Activated T-helper 2 cell treated with anti-CD3 and anti-CD28 coated beads, Interferon-gamma antibody, Interleukin-2, Interleukin-4, amounts not matched to agents 10 μg/mL and 5 μg/mL and 100 μg/mL, durations not matched to agents 14 hours and 24 hours and 36 hours (primary cell): ENCODE measurements at regions not wholly inside any gene's neighbourhood (a gene's known extent, or its start where the extent isn't known, plus 50 kb on each side); places are given as distances from the start of the nearest gene placed in this dataset.
"Not testable (repeated sequence)": the region's sequence is repeated elsewhere in the genome, so short reads cannot be mapped to it uniquely, and the experiment has no call there.

Experiments used
- DNase-seq: peaks from one replicate; pipeline ENCODE4 v3.0.0; 2021; ENCODE audit warnings: low spot score
- H3K27ac Mint-ChIP-seq: one replicate; pipeline ENCODE4 v1.8.0; 2021; ENCODE audit warnings: mixed read lengths
- H3K27me3 Mint-ChIP-seq: one replicate; pipeline ENCODE4 v1.8.0; 2021; ENCODE audit warnings: low read depth, mixed read lengths
- H3K36me3 Mint-ChIP-seq: one replicate; pipeline ENCODE4 v1.8.0; 2021; ENCODE audit warnings: low read depth, mixed read lengths
- H3K4me1 Mint-ChIP-seq: one replicate; pipeline ENCODE4 v1.8.0; 2021; ENCODE audit warnings: low read depth, mixed read lengths
- H3K4me3 Mint-ChIP-seq: one replicate; pipeline ENCODE4 v1.8.0; 2021; ENCODE audit warnings: low read depth, mild to moderate bottlenecking, moderate library complexity, mixed read lengths
- H3K9me3 Mint-ChIP-seq: one replicate; pipeline ENCODE4 v1.8.0; 2021; ENCODE audit warnings: mixed read lengths
- intact Hi-C: fragments of 100-400 bp; cut with micrococcal nuclease; formaldehyde crosslinking; loops from one replicate; pipeline ENCODE4 v1.15.1; 2023

DNA sequence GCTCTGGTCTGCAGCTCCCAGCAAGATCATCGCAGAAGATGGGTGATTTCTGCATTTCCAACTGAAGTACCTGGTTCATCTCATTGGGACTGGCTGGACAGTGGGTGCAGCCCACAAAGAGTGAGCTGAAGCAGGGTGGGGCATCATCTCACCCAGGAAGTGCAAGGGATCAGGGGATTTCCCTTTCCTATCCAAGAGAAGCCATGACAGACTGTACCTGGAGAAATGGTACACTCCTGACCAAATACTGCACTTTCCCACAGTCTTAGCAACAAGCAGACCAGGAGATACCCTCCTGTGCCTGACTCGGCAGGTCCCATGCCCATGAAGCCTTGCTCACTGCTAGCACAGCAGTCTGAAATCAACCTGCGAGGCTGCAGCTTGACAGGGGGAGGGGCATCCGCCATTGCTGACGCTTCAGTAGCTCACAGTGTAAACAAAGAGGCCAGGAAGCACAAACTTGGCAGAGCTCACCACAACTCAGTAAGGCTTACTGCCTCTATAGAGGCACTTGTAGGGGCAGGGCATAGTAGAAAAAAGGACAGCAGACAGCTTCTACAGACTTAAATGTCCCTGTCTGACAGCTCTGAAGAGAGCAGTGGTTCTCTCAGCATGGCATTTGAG, 60.5 kb downstream of the AREG start:
- DNase-seq, H3K36me3 Mint-ChIP-seq, H3K27me3 Mint-ChIP-seq, intact Hi-C loops, H3K4me1 Mint-ChIP-seq, H3K9me3 Mint-ChIP-seq, H3K27ac Mint-ChIP-seq, H3K4me3 Mint-ChIP-seq: not testable (repeated sequence)

GRCh38 chr4:74509363-74509762, 64.4 kb downstream of the AREG start:
- DNase-seq, H3K4me3 Mint-ChIP-seq, H3K36me3 Mint-ChIP-seq, intact Hi-C loops, H3K27me3 Mint-ChIP-seq, H3K4me1 Mint-ChIP-seq, H3K27ac Mint-ChIP-seq, H3K9me3 Mint-ChIP-seq: not testable (repeated sequence)

DNA sequence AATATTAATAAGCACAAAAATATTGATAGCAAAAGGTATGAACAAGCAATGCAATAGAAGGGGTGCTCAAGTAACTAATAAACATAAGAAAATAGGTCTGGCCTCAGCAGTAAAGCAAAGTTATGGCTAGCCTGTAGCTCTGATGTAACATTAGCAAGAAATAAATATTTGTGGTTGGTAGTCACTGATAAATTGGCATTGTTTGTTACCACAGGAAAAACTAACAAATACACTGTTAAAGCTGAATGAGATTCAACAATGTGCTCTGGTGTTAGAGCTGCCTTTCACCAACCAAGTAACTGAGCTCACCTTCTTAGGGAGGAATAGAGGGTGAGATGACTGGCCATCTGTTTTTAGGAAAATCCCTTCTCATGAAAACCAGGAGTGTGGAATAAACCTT, 71.4 kb downstream of the AREG start:
- no peak for DNase-seq
- H3K36me3 Mint-ChIP-seq, result no peaks in the 10 kb centered on the region
- no peak overlapping the region for H3K4me3 Mint-ChIP-seq
- no peaks in the 10 kb centered on the region for H3K9me3 Mint-ChIP-seq
- H3K4me1 Mint-ChIP-seq, result no peaks in the 10 kb centered on the region
- intact Hi-C loops, result no loop called here
- H3K27me3 Mint-ChIP-seq, result no peaks in the 10 kb centered on the region
- no peak overlapping the region for H3K27ac Mint-ChIP-seq

DNA sequence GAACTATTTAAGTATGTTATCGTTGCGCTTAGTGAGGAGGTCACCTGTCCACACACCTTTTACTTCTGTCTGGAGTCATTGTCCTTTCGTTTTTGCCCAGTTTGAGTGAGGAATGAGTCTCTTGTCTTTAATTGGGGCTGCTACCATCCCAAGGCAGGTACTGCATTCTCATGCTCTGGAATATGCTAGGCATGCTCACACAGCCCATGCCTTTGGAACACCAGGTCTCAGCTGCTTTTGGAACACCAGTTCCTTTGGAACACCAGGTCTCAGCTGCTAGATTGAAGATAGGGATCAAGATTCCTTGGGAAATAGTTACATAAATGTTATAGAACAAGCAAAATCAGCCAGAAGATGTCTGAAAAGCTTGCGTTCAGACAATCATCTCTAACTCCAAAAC, 73.1 kb downstream of the AREG start:
- Mint-ChIP-seq H3K4me1 (peaks cover 5% of the 10 kb centered on the region), H3K27ac (no peak overlapping the region), H3K9me3 (no peaks in the 10 kb centered on the region), H3K27me3 (no peaks in the 10 kb centered on the region), H3K4me3 (no peak overlapping the region), H3K36me3 (no peaks in the 10 kb centered on the region)
- DNase-seq, result no peak
- intact Hi-C loops, result no loop called here

DNA sequence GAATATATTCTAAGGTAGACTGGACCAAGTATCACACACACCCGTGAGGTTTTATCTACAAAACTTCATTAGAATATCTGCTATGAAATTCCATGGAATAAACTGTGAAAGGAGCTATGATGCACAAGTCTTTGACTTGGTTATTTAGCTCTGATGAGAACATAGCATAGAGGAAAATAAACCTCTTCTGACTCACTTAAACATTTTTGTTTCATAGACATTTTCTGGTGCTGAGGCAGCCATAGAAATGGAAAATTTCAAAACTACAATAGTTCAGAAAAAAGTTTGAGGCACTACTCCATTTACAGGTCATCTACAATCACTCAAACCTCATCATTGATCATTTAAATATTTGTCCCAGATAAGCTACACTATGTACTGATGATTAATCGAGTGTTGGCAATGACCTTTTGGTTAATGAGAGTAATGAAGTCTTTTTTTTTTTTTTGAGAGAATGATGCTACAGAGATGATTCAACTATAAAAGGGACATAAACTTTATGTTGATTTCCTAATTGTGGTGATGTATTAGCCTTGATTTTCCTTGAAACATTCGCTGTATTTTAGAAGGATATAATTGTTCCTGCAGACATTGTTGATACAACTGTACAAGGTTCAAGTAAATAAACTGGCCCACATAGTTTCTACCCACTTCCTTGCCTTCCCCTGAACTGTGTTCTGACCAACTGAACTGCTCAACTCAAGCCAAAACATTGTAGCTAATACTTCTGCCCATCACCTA, 77.5 kb downstream of the AREG start:
- Mint-ChIP-seq H3K9me3 (no peaks in the 10 kb centered on the region), H3K27me3 (peaks cover 3% of the 10 kb centered on the region), H3K4me3 (no peak overlapping the region), H3K27ac (no peak overlapping the region), H3K36me3 (no peaks in the 10 kb centered on the region), H3K4me1 (peaks cover 16% of the 10 kb centered on the region)
- no peak for DNase-seq
- intact Hi-C loops, result loop anchor here (10.0 kb wide), 1 partner anchor 102 kb away; no protein-coding TSS in a partner anchor

DNA sequence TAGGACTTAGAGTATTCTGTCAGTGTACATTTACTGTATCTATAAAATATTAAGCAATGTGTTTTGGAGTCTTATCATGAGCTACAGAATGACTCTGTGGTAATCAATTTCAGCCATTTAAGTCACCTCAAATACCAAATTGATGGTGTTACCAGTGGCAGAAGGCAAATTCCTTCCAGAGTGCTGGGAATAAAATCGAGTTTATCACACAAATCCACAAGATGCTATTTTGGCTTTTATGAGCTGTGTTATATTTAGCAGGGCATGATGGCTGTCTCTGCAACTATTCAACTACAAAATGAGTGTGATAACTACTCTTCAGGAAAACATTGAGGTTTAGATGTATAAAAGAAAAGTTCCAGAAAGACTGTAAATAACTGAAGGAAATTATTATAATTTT, 78.2 kb downstream of the AREG start:
- no peak for DNase-seq
- H3K9me3 Mint-ChIP-seq, result no peaks in the 10 kb centered on the region
- peaks cover 16% of the 10 kb centered on the region for H3K4me1 Mint-ChIP-seq
- H3K4me3 Mint-ChIP-seq, result no peak overlapping the region
- H3K27me3 Mint-ChIP-seq, result peaks cover 3% of the 10 kb centered on the region
- no peak overlapping the region for H3K27ac Mint-ChIP-seq
- H3K36me3 Mint-ChIP-seq, result no peaks in the 10 kb centered on the region
- intact Hi-C loops, result loop anchor here (10.0 kb wide), 1 partner anchor 102 kb away; no protein-coding TSS in a partner anchor

DNA sequence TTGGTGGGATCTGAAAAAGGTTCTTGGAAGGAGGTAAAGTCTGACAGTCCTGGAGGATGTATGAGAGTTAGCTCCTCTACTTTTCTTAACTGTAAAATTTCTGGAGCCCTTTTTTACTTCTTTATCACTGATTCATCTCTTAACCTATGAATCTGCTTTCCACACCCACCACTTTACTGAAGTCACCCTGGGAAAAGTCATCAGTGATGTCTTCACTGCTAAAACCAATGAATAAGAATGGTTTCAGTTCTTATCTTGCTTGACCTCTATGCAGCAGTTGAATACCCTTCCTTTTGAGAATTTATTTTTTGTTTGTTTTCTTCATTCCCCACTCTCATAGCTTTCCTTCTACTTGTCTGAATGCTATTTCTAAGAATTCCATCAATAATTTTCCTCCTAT, 80.0 kb downstream of the AREG start:
- H3K27me3 Mint-ChIP-seq, result peaks cover 3% of the 10 kb centered on the region
- H3K9me3 Mint-ChIP-seq, result no peaks in the 10 kb centered on the region
- peaks cover 16% of the 10 kb centered on the region for H3K4me1 Mint-ChIP-seq
- intact Hi-C loops, result loop anchor here (10.0 kb wide), 1 partner anchor 100 kb away; no protein-coding TSS in a partner anchor
- H3K27ac Mint-ChIP-seq, result no peak overlapping the region
- no peak for DNase-seq
- H3K36me3 Mint-ChIP-seq, result no peaks in the 10 kb centered on the region
- H3K4me3 Mint-ChIP-seq, result no peak overlapping the region

- no peak for DNase-seq
- Mint-ChIP-seq H3K27ac (no peak overlapping the region), H3K4me3 (no peak overlapping the region), H3K4me1 (peaks cover 18% of the 10 kb centered on the region), H3K9me3 (no peaks in the 10 kb centered on the region), H3K36me3 (no peaks in the 10 kb centered on the region), H3K27me3 (peaks cover 3% of the 10 kb centered on the region)
- intact Hi-C loops, result loop anchor here (10.0 kb wide), 1 partner anchor 98 kb away; no protein-coding TSS in a partner anchor
Observed at GRCh38 chr4:74527049-74527448, 82.1 kb downstream of the AREG start.

GRCh38 chr4:74528178-74528577, 83.2 kb downstream of the AREG start:
- Mint-ChIP-seq H3K27ac (no peak overlapping the region), H3K9me3 (no peaks in the 10 kb centered on the region), H3K4me1 (peaks cover 13% of the 10 kb centered on the region), H3K36me3 (no peaks in the 10 kb centered on the region), H3K27me3 (peaks cover 3% of the 10 kb centered on the region), H3K4me3 (no peak overlapping the region)
- intact Hi-C loops, result loop anchor here (10.0 kb wide), 1 partner anchor 97 kb away; no protein-coding TSS in a partner anchor
- no peak for DNase-seq

- Mint-ChIP-seq H3K9me3 (no peaks in the 10 kb centered on the region), H3K4me3 (no peak overlapping the region), H3K36me3 (no peaks in the 10 kb centered on the region), H3K27ac (no peak overlapping the region), H3K27me3 (peaks cover 6% of the 10 kb centered on the region), H3K4me1 (peaks cover 13% of the 10 kb centered on the region)
- DNase-seq, result no peak
- intact Hi-C loops, result loop anchor here (5.0 to 10.0 kb wide), 2 partner anchors 95 to 148 kb away; no protein-coding TSS in a partner anchor
Observed at GRCh38 chr4:74529284-74530041, 84.5 kb downstream of the AREG start.

DNA sequence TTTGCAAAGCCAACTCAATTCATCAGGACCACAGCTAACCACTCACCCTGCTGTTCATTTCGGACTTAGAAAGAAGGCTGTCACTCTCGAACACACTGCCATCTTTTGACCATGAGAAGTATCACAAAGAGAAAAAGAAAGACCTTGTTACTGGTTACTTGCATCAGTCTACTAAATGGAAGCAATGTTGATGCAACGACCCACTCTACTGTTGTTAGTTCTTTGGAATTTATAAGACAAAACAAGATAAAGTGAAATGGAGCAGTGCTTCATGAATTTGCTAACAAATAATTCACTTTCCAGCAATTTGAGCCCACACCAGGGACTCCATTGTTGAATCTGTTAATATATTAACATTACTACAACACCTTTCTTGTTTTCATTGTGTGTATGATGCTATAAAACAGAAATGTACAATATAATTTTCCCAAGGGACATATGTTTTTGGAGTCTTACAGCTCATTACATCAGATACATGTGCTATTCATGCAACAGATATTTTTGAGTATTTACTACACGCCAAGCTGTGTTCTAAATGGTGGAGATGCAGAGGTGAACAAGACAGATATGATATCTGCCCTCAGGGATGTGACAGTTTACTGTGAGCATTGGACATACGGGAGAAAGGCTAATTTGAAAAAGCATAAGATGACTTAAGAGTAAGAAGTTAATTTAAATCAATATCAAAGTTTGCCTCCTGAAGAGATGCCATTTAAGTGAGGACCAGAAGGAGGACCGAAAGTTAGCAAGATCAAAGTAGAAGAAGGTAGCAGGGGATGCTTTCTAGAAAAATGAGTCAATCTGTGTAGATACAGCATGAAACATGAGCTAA, 87.2 kb downstream of the AREG start:
- Mint-ChIP-seq H3K9me3 (no peaks in the 10 kb centered on the region), H3K4me3 (no peak overlapping the region), H3K36me3 (no peaks in the 10 kb centered on the region), H3K27ac (no peak overlapping the region), H3K27me3 (peaks cover 6% of the 10 kb centered on the region), H3K4me1 (peaks cover 2% of the 10 kb centered on the region)
- intact Hi-C loops, result loop anchor here (1.0 to 5.0 kb wide), 3 partner anchors 145 to 211 kb away; no protein-coding TSS in a partner anchor
- no peak for DNase-seq

GRCh38 chr4:74534121-74534520, 89.2 kb downstream of the AREG start:
- intact Hi-C loops, result loop anchor here (5.0 kb wide), 1 partner anchor 143 kb away; no protein-coding TSS in a partner anchor
- Mint-ChIP-seq H3K27ac (no peak overlapping the region), H3K9me3 (no peaks in the 10 kb centered on the region), H3K36me3 (no peaks in the 10 kb centered on the region), H3K4me3 (no peak overlapping the region), H3K4me1 (peaks cover 2% of the 10 kb centered on the region), H3K27me3 (peaks cover 10% of the 10 kb centered on the region)
- no peak for DNase-seq
